ENCODE measurements at regions not wholly inside any gene's neighbourhood (a gene's known extent, or its start where the extent isn't known, plus 50 kb on each side); places are given as distances from the start of the nearest gene placed in this dataset.
A peak's percentile ranks its signal among the peaks of the same experiment; 100 is the strongest.

- H3K27ac ChIP-seq, result peak overlapping the region; percentile 11; the same call in 1 of the 2 replicates
- DNase-seq, result no peak
- no peak overlapping the region for H3K4me3 ChIP-seq (ENCODE audit: low read depth, low read length)
- no peaks in the 10 kb centered on the region for H3K36me3 ChIP-seq
- peaks cover 6% of the 10 kb centered on the region for H3K9me3 ChIP-seq (ENCODE audit: severe bottlenecking)
- no peaks in the 10 kb centered on the region for H3K27me3 ChIP-seq (ENCODE audit: insufficient read depth, low read depth, severe bottlenecking)
- TF ChIP-seq CTCF (IDR thresholded peaks at IDR 0.05; ENCODE audit: low read depth, low read length), result no peak
Measured at GRCh38 chr10:120075349-120075748, 182.8 kb downstream of the SEC23IP start.

GRCh38 chr10:120076996-120077706 lies 184.6 kb downstream of the SEC23IP start:
- H3K27me3 ChIP-seq (ENCODE audit: insufficient read depth, low read depth, severe bottlenecking), result no peaks in the 10 kb centered on the region
- DNase-seq, result no peak
- no peak overlapping the region for H3K27ac ChIP-seq
- no peaks in the 10 kb centered on the region for H3K9me3 ChIP-seq (ENCODE audit: severe bottlenecking)
- H3K36me3 ChIP-seq, result no peaks in the 10 kb centered on the region
- no peak overlapping the region for H3K4me3 ChIP-seq (ENCODE audit: low read depth, low read length)
- TF ChIP-seq CTCF (IDR thresholded peaks at IDR 0.05; ENCODE audit: low read depth, low read length), result no peak

- H3K36me3 ChIP-seq, result no peaks in the 10 kb centered on the region
- no peak overlapping the region for H3K27ac ChIP-seq
- H3K27me3 ChIP-seq (ENCODE audit: insufficient read depth, low read depth, severe bottlenecking), result no peaks in the 10 kb centered on the region
- H3K9me3 ChIP-seq (ENCODE audit: severe bottlenecking), result no peaks in the 10 kb centered on the region
- H3K4me3 ChIP-seq (ENCODE audit: low read depth, low read length), result no peak overlapping the region
- no peak for TF ChIP-seq CTCF (IDR thresholded peaks at IDR 0.05; ENCODE audit: low read depth, low read length)
- DNase-seq, result no peak
Measured at GRCh38 chr10:120077707-120078492, 185.4 kb downstream of the SEC23IP start.

- no peaks in the 10 kb centered on the region for H3K27me3 ChIP-seq (ENCODE audit: insufficient read depth, low read depth, severe bottlenecking)
- no peak overlapping the region for H3K27ac ChIP-seq
- H3K4me3 ChIP-seq (ENCODE audit: low read depth, low read length), result no peak overlapping the region
- TF ChIP-seq CTCF (IDR thresholded peaks at IDR 0.05; ENCODE audit: low read depth, low read length), result no peak
- no peaks in the 10 kb centered on the region for H3K36me3 ChIP-seq
- DNase-seq, result peak; percentile 58
- H3K9me3 ChIP-seq (ENCODE audit: severe bottlenecking), result no peaks in the 10 kb centered on the region
Measured at GRCh38 chr10:120085096-120085796, 192.7 kb downstream of the SEC23IP start.

- no peak overlapping the region for H3K27ac ChIP-seq
- no peak for TF ChIP-seq CTCF (IDR thresholded peaks at IDR 0.05; ENCODE audit: low read depth, low read length)
- H3K36me3 ChIP-seq, result no peaks in the 10 kb centered on the region
- H3K9me3 ChIP-seq (ENCODE audit: severe bottlenecking), result no peaks in the 10 kb centered on the region
- H3K27me3 ChIP-seq (ENCODE audit: insufficient read depth, low read depth, severe bottlenecking), result no peaks in the 10 kb centered on the region
- no peak overlapping the region for H3K4me3 ChIP-seq (ENCODE audit: low read depth, low read length)
- no peak for DNase-seq
Measured at GRCh38 chr10:120086066-120086465, 193.5 kb downstream of the SEC23IP start.

Measured in WERI-Rb-1 (cell line).